Panc1 (cell line): ENCODE measurements at regions not wholly inside any gene's neighbourhood (a gene's known extent, or its start where the extent isn't known, plus 50 kb on each side); places are given as distances from the start of the nearest gene placed in this dataset.

Experiments used
- ATAC-seq: fragments of 200-7000 bp; cut with Tn5 transposase; 2 replicates; pipeline ENCODE4 v1.9.1; 2020; ENCODE audit warnings: mild to moderate bottlenecking, moderate library complexity
- BruUV-seq: library from RNA; stranded (reverse); fragments of 400-500 nt; replicated peaks from 2 replicates; lab custom pipeline; 2021; lab: Mats Ljungman, UMichigan
- CTCF ChIA-PET: fragments of 300-600 bp; sonication (Branson Sonifier 250); formaldehyde crosslinking; loops from one replicate; lab custom pipeline; 2022; ENCODE audit warnings: antibody characterized with exemption; lab: Charles Lee
- POLR2A ChIA-PET: fragments of 300-600 bp; sonication (Branson Sonifier 250); formaldehyde crosslinking; loops from one replicate; lab custom pipeline; 2022; ENCODE audit warnings: antibody characterized with exemption; lab: Charles Lee
- DNase-seq: peaks from one replicate; pipeline ENCODE4 v3.0.0-alpha.2; 2010; ENCODE audit warnings: low read depth, low spot score
- H3K27ac ChIP-seq: 2 replicates; pipeline ENCODE4 v1.5.1; 2011; ENCODE audit warnings: mild to moderate bottlenecking, low read length, inconsistent platforms
- H3K27me3 ChIP-seq: fragments of 200-500 bp; sonication (Bioruptor generic); 2 replicates; pipeline ENCODE4 v1.6.0; 2014; ENCODE audit warnings: low read length, inconsistent platforms; ENCODE audit not compliant: control insufficient read depth, insufficient read depth
- H3K36me3 ChIP-seq: fragments of 200-500 bp; sonication (Bioruptor generic); 2 replicates; pipeline ENCODE4 v1.5.1; 2014; ENCODE audit warnings: inconsistent platforms, mild to moderate bottlenecking, low read length, moderate library complexity; ENCODE audit not compliant: control insufficient read depth, insufficient read depth
- H3K4me1 ChIP-seq: 2 replicates; pipeline ENCODE4 v1.5.1; 2011; ENCODE audit warnings: inconsistent platforms, mild to moderate bottlenecking, low read length, moderate library complexity; ENCODE audit not compliant: control insufficient read depth, insufficient read depth
- H3K4me3 ChIP-seq, 2 experiments: 2 replicates each; pipeline ENCODE4 v1.5.1; 2011 to 2012; ENCODE audit warnings: low read depth in 2 of 2, low read length in 2 of 2, mild to moderate bottlenecking in 2 of 2, inconsistent platforms in 1 of 2, moderate library complexity in 1 of 2
- H3K9me3 ChIP-seq: fragments of 200-500 bp; sonication (Bioruptor generic); 2 replicates; pipeline ENCODE4 v1.5.1; 2014; ENCODE audit warnings: low read depth, mild to moderate bottlenecking, inconsistent platforms, low read length, moderate library complexity; ENCODE audit not compliant: control insufficient read depth, insufficient read depth
- POLR2AphosphoS5 ChIP-seq: IDR thresholded peaks from 2 replicates; pipeline ENCODE4 v1.6.1; 2012; ENCODE audit warnings: mild to moderate bottlenecking, low read depth, low read length, moderate library complexity
- SIN3A ChIP-seq: IDR thresholded peaks from 2 replicates; pipeline ENCODE4 v1.6.1; 2012; ENCODE audit warnings: low read depth, mild to moderate bottlenecking, low read length, moderate library complexity, borderline replicate concordance; ENCODE audit not compliant: insufficient read depth
- TCF7L2 ChIP-seq: IDR thresholded peaks from 2 replicates; pipeline ENCODE4 v1.6.1; 2011; ENCODE audit warnings: mild to moderate bottlenecking, low read depth, low read length, inconsistent platforms
- in situ Hi-C: cut with HindIII; loops from 2 replicates; pipeline ENCODE4 v1.10.0; 2016; ENCODE audit warnings: low sequenced_read_pairs, low pct_unique_long_range_greater_than_20kb
- intact Hi-C: fragments of 100-400 bp; cut with micrococcal nuclease; formaldehyde crosslinking; loops from one replicate; pipeline ENCODE4 v1.10.0; 2022; ENCODE audit not compliant: unreplicated experiment
- TF ChIP-seq, protein P1 (sequence below): fragments of 450-650 bp; IDR thresholded peaks from 2 replicates; pipeline ENCODE4 v1.5.1; 2017; ENCODE audit warnings: mild to moderate bottlenecking
- TF ChIP-seq, protein P2 (sequence below), 2 experiments: IDR thresholded peaks; 2 replicates each; pipeline ENCODE4 v1.6.1; 2011 to 2012; ENCODE audit warnings: low read depth in 2 of 2, control low read depth in 1 of 2, low read length in 1 of 2, mild to moderate bottlenecking in 1 of 2, moderate library complexity in 1 of 2; ENCODE audit not compliant: insufficient read depth in 1 of 2

DNA sequence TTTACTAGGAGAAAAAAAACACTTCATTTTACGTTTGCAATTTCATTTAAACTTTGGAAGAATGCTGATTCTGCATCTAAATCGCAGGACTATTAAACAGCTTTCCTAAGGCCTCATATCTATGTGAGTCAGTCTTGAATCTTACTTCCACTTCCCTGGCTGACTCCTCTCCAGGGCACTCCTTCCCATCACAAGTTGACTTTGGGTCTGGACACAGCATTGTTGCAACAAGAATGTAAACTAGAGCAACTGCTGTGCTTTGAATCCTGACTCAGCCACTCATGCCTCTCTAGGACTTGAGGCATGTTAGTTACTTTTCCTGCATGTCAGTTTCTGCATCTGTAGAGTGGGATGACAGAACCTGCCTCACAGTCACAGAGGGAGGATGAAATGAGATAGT is 413.8 kb downstream of the FAT4 start:
- Histone ChIP-seq H3K4me1 (peaks cover 29% of the 10 kb centered on the region), H3K9me3 (no peaks in the 10 kb centered on the region), H3K36me3 (no peaks in the 10 kb centered on the region), H3K4me3 (no peak overlapping the region), H3K27me3 (no peaks in the 10 kb centered on the region), H3K27ac (peak overlapping the region; percentile 89)
- ChIA-PET POLR2A (no interaction called here), CTCF (interaction anchor here (1.1 kb wide), 1 partner anchor 23 kb away, joined by 3 read pairs; no protein-coding TSS in a partner anchor)
- no TSS peak for BruUV-seq
- in situ Hi-C loops: no loop called here
- ATAC-seq (peak; percentile 93), DNase-seq (peak; percentile 94)
- TF ChIP-seq POLR2AphosphoS5 (peak; percentile 27; the same call in 1 of the 2 replicates), SIN3A (no peak)
- TF ChIP-seq, protein P1, sequence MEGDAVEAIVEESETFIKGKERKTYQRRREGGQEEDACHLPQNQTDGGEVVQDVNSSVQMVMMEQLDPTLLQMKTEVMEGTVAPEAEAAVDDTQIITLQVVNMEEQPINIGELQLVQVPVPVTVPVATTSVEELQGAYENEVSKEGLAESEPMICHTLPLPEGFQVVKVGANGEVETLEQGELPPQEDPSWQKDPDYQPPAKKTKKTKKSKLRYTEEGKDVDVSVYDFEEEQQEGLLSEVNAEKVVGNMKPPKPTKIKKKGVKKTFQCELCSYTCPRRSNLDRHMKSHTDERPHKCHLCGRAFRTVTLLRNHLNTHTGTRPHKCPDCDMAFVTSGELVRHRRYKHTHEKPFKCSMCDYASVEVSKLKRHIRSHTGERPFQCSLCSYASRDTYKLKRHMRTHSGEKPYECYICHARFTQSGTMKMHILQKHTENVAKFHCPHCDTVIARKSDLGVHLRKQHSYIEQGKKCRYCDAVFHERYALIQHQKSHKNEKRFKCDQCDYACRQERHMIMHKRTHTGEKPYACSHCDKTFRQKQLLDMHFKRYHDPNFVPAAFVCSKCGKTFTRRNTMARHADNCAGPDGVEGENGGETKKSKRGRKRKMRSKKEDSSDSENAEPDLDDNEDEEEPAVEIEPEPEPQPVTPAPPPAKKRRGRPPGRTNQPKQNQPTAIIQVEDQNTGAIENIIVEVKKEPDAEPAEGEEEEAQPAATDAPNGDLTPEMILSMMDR: no peak
- intact Hi-C loops: loop anchor here (10.0 kb wide), 1 partner anchor 204 kb away; no protein-coding TSS in a partner anchor

DNA sequence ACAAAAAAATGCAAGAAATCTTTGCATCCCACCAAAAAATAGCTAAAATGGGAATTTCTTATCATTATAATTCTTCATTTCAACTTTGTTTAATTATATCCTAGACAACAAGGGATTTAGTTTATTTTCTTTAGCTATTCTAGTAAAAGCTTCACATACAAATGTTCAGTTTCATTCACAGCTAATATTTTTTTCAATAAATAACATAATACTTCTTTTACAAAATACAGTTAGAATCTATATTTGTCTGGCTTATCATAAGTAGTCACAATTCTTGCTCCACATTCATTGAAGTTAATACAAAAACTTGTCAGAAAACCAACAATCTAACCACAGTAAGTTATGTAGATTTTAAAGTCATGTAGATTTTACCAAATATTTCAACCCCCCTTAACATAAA is 414.4 kb downstream of the FAT4 start:
- intact Hi-C loops: loop anchor here (10.0 kb wide), 1 partner anchor 204 kb away; no protein-coding TSS in a partner anchor
- POLR2A ChIA-PET: no interaction called here

More for the DNA sequence above, 414.4 kb downstream of the FAT4 start:
- H3K36me3 ChIP-seq: no peaks in the 10 kb centered on the region
- DNase-seq (no peak), ATAC-seq (no peak; the same call in 1 of the 2 replicates)
- peak overlapping the region; percentile 89 for H3K27ac ChIP-seq
- CTCF ChIA-PET: interaction anchor here (1.1 kb wide), 1 partner anchor 22 kb away, joined by 3 read pairs; no protein-coding TSS in a partner anchor
- no peaks in the 10 kb centered on the region for H3K27me3 ChIP-seq
- no peaks in the 10 kb centered on the region for H3K9me3 ChIP-seq
- peaks cover 29% of the 10 kb centered on the region for H3K4me1 ChIP-seq
- TF ChIP-seq, protein P2, sequence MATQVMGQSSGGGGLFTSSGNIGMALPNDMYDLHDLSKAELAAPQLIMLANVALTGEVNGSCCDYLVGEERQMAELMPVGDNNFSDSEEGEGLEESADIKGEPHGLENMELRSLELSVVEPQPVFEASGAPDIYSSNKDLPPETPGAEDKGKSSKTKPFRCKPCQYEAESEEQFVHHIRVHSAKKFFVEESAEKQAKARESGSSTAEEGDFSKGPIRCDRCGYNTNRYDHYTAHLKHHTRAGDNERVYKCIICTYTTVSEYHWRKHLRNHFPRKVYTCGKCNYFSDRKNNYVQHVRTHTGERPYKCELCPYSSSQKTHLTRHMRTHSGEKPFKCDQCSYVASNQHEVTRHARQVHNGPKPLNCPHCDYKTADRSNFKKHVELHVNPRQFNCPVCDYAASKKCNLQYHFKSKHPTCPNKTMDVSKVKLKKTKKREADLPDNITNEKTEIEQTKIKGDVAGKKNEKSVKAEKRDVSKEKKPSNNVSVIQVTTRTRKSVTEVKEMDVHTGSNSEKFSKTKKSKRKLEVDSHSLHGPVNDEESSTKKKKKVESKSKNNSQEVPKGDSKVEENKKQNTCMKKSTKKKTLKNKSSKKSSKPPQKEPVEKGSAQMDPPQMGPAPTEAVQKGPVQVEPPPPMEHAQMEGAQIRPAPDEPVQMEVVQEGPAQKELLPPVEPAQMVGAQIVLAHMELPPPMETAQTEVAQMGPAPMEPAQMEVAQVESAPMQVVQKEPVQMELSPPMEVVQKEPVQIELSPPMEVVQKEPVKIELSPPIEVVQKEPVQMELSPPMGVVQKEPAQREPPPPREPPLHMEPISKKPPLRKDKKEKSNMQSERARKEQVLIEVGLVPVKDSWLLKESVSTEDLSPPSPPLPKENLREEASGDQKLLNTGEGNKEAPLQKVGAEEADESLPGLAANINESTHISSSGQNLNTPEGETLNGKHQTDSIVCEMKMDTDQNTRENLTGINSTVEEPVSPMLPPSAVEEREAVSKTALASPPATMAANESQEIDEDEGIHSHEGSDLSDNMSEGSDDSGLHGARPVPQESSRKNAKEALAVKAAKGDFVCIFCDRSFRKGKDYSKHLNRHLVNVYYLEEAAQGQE (IDR thresholded peaks at IDR 0.05; ENCODE audit: insufficient read depth in 1 of 2, low read depth in 2 of 2, low read length in 1 of 2): no peak
- no peak for TF ChIP-seq POLR2AphosphoS5
- TF ChIP-seq SIN3A: no peak
- no peak for TF ChIP-seq TCF7L2
- TF ChIP-seq, protein P1: no peak
- no peak overlapping the region for H3K4me3 ChIP-seq
- no TSS peak for BruUV-seq
- in situ Hi-C loops: no loop called here
